SU-DHL-6 (cell line): ENCODE measurements at regions not wholly inside any gene's neighbourhood (a gene's known extent, or its start where the extent isn't known, plus 50 kb on each side); places are given as distances from the start of the nearest gene placed in this dataset.

Experiments
- CTCF ChIP-seq: fragments of 200-600 bp; sonication (generic); IDR thresholded peaks from one replicate; pipeline ENCODE4 v1.5.1; 2017; ENCODE audit warnings: antibody characterized with exemption, mild to moderate bottlenecking, low read length, moderate library complexity; ENCODE audit not compliant: insufficient read depth, poor library complexity, severe bottlenecking
- EZH2phosphoT487 ChIP-seq: fragments of 200-600 bp; sonication (generic), shearing (Covaris generic); conservative IDR thresholded peaks from 2 replicates; pipeline ENCODE4 v1.6.1; 2018; ENCODE audit warnings: mild to moderate bottlenecking, antibody characterized with exemption, low read length, moderate library complexity, mixed read lengths

- TF ChIP-seq CTCF = no peak
- no peak for TF ChIP-seq EZH2phosphoT487
Measured at GRCh38 chr7:69429911-69430383, 168.3 kb upstream of the AUTS2 start.
